ENCODE measurements at regions not wholly inside any gene's neighbourhood (a gene's known extent, or its start where the extent isn't known, plus 50 kb on each side); places are given as distances from the start of the nearest gene placed in this dataset.
"Not testable (repeated sequence)": the region's sequence is repeated elsewhere in the genome, so short reads cannot be mapped to it uniquely, and the experiment has no call there.

DNA sequence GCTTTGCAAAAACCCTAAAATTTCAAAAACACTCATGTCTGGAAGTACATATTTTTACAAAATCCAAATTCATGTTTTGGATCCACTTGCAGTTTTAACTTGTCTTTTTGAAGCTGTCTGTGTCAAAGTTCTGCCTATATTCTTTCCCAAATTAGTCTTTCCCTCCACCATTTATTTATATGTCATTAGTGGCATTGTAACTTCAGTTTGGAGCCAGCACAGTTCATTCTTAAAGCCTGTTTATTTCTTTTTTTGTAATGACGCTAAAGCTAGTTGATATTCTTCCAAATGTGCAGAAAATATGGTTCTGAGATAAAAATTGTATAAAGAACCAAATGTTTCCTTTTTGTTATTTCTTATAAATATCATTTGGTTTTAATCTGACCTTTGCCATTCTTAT is 2039.3 kb downstream of the OLFM4 start:
- DNase-seq, result no peak

DNA sequence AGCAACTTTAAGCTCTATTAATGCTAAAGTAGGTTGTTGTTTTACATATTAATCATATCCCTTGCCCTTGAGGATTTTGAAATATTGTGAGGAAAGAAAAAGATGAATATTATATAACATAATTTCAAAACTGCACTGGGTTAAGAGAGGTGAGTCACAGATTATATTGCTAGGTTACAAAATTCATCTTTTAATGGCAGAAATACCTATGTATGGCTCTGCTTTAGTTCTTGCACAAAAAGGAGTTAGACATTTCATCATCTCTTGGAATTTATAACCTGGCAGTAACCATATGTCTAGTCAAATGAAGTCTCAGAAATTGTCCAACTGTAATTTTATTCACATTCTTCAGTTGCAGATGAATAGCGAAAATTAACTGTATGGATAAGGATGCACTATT is 2041.1 kb downstream of the OLFM4 start:
- no peak for DNase-seq

DNA sequence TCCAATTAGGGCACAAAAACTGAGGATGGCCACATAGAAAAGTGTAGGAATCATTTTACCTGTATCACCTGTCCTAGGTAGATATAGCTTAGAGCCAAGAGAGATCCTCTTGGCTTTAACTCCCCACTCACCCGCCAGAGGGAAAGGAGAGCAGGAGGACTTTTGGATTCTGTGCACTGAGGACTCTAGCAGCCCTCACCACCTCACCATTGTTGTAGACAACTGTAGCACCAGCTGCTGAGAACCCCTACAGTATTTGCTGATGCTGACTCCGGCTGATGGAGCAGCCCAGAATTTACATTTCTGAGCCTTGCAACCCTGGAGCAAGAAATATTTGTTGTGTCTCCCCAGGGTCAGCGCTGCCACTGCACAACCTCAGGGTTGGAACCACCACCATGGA is 2044.4 kb downstream of the OLFM4 start:
- no peak for DNase-seq

DNA sequence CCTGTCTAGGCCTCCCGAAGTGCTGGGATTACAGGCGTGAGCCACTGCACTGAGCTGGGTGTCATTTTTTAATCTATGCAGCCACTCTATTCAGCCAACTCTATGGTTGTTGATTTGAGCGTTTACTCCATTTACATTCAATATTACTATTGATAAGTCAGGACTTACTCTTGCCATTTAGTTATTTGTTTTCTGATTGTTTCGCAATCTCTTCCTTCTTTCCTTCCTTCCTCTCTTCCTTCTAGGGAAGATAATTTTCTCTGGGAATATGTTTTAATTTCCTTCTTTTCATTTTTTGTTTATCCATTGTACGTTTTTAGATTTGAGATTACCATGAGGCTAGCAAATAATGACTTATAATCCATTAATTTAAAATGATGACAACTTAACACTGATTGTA is 2056.0 kb downstream of the OLFM4 start:
- DNase-seq, result no peak

DNA sequence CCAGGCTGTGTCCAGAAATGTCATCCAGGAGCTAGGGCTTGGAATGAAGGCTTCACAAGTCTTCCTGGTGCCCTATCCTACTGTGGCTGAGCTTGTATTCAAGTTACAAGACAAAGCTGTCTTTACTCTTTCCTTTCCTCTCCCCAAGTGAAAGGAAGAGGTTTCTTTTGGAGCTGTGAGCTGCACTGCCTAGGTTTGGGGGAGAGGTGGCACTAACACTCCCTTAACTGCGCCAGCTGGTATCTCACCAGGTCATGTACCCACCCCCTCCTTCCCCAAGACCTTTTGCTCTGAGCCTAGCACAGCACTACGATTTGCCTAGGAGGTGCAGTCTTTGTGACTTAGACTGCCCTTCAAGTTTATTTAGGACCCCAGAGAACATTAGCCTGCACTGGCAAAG is 2053.6 kb upstream of the PRR20A start:
- DNase-seq, result no peak

DNA sequence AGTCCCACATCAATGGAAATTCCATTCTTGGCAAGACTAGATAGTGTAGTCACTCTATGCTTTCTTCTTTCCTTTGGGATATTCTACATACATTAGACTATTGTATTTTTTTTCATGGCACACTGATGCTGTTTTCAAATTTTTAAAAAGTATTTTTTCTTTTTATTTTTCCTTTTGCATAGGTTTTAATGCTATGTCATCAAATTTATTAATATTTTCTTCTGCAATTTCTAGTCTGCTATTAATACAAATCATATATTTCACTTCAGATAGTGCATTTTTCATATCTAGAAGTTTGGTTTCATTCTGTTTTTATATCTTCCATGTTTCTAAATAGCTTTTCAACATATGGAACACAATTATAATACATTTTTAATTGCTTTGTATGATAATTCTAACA is 2050.1 kb upstream of the PRR20A start:
- DNase-seq, result no peak

DNA sequence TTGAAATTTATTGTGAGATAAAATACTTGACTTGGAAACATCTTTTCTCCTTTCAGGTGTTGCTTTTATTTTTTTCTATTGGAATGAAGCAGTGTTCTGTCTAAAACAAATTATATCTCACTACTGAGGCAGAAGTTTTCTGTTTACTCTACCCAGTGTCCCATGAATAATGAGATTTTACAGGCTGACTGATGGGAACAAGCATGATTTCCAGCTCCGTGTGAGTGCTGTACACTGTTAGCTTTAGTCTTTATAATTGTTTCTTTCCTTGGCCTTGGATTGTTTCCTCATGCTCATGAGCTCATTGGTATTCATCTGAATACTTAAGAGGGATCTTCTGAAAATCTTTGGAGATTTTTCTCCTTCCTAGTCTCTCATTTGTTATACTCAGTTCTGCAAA is 2049.5 kb upstream of the PRR20A start:
- peak; percentile 84 for DNase-seq

DNA sequence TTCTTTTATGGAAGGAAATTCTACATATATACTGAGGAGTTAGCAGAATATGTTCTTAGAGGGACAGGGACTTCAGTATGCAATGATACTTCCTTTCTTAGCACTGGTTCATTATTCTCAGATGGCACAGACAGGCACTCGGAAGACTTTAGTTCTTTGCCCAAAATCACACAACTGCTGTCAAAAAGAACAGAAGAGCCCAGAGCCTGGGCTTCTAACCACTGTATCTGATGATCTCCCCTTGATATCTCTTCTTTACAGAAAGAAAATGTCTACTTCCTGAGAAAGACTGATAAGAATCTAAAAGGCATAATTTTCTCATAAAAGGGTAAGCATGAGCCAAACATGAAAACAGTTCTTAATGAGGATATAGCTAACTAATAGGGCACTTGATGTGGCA is 2034.2 kb upstream of the PRR20A start:
- DNase-seq, result no peak

DNA sequence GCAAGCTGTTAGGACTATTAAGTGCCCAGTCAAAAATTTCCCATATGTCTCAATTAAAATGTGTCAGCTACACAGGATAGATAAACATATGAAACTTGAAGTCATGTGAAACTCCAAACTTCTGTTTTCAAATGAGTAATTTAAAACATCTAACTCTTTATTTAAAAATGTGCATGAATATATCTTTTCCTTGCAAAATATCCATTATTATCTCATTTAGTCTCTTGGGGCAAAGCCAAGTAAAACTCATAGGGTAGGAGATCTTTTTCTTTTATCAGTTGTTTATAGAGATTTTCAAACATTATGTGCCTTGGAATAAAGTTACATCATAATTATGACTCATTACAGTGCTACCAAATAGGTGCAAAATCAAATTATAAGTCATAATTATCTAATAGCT is 2020.1 kb upstream of the PRR20A start:
- DNase-seq, result peak; percentile 12

DNA sequence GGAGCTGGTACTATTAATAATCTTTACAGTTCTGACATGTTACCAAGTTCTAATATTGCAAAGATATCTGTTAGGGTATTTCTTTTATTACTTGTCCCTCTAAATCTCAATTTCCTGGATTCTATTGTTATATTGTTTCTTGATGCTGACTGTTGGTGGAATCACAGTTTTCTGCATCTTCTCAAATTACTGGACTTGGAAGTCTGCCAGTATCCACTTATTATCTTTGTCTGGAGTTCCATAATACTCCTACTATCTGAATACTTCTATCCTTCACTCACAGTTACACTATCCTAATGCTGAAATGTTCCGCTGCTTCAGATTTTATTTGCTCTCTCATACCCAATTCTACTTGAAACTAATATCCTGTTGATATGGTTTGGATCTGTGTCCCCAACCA is 1985.7 kb upstream of the PRR20A start:
- DNase-seq, result peak; percentile 75

DNA sequence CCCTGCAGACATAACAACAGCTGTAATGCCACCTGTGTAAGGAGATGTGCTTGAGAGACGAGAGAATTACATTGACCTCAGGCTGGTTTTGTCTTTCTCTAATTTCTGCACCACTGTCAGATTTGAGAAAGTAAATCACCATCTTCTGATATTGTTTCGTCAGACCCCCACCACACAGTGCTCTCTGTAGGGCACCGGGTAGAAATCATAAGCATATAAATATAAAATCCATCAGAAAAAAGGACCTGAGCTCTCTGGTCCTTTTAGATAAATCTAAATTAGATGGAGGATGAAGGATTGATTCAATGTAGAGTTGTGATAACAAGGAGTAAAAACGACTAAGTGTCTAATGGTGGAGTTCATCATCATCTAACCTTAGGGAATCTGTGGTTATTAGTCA is 1981.0 kb upstream of the PRR20A start:
- DNase-seq, result peak; percentile 60

DNA sequence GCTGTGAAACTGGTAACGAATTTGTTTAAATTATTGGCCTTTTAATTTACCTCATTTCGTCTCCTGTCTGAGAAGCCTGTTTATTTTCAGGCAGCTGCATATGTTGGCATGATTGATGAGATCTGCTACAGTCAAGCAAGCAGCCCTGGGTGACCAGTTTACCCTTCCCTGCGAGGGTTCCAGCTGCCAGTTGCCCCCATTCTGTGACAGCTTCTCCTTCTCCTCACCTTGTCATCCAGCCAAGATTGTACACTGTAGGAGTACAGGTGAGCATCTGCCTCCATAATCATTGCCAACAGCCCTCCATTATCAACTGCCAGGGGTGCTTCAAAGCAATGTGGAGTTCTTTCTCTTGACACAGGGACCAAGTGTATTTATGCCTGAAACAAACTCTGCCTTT is 1979.9 kb upstream of the PRR20A start:
- DNase-seq, result peak; percentile 99

DNA sequence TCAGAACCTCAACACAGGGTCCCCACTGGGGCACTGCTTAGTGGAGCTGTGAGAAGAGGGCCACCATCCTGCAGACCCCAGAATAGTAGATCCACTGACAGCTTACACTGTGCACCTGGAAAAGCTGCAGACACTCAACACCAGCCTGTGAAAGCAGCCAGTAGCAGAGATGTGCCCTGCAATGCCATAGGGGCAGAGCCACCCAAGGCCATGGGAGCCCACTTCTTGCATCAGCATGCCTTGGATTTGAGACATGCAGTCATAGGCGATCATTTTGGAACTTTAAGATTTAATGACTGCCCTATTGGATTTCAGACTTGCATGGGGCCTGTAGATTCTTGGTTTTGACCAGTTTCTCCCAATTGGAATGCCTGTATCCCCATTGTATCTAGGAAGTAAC is 1962.1 kb upstream of the PRR20A start:
- not testable (repeated sequence) for DNase-seq

DNA sequence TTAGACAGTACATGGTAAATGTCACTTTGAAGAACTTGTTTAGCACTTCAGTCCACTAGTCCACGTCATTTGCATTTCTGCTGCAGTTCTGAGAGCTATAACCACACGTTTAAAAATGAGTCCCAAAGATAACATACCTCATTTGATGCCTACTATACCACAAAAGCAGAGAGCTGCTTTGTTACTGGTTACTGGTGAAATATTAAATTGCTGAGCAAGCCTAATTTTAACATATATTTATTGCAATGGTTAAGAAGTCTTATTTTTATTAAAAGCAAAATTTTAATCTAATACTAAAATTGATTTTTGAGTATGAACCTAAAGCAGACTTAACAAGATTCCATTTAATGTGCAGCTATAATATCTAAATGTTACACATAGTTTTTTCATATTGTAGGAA is 1949.7 kb upstream of the PRR20A start:
- no peak for DNase-seq

DNA sequence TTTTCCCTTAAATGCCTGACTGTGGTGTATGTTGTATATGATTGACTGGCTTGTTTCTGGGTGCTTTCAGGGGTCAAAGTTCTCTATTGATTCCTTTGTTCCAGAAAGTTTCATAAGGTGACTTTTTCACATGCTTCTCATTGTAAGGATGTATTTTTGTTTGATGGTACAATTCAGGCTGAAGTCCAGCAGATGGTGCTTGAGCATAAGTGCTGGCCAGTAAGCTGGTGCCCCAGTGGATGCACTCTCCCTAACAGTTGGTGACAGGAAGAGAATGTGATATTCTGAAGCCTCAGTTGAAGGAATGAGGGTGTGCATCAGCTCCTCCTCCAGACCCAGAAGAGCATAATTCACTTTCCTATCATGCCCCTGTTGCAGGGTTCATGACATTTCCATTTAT is 1941.6 kb upstream of the PRR20A start:
- peak; percentile 29 for DNase-seq

DNA sequence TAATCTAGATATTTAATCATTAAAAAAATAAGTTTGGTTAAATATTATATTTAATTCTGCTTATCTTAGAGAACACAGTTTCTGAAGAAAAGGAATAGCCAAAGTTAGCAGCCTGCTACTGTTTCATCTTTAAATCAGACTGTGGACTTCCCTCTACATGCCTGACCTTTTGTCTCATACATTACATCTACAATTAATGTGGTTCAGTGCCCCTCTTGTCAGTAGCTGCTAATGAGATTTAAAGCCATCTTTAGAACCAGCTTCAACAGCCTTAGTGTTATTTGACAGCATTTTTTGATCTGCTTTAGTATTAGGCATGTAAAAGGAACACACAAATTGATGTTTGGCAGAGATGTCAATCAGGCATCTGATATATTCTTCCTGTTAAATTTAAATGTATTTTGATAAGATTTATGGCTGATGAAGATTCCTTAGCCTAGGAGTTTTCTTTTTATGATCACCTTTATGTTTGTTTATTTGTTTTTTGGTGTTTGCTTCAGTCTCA is 1925.8 kb upstream of the PRR20A start:
- DNase-seq, result peak; percentile 19

DNA sequence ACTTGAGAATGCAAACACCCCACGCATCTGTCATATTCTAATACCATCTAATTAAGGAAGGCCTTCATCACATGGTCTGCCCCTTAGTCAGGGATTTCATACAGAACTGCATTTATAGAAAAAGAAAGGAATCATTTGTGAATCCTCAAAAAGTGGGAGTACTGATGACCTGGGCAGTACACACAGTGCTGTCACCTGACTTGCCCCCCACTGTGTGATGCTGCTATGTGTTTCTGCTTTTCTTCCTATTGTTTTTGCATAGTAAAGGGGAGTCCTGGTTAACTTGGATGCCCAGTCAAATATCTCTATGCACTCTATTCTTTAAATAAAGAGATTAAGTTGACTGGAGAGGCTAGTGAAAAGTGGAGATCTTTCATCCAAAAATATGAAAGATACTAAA is 1921.2 kb upstream of the PRR20A start:
- no peak for DNase-seq

DNA sequence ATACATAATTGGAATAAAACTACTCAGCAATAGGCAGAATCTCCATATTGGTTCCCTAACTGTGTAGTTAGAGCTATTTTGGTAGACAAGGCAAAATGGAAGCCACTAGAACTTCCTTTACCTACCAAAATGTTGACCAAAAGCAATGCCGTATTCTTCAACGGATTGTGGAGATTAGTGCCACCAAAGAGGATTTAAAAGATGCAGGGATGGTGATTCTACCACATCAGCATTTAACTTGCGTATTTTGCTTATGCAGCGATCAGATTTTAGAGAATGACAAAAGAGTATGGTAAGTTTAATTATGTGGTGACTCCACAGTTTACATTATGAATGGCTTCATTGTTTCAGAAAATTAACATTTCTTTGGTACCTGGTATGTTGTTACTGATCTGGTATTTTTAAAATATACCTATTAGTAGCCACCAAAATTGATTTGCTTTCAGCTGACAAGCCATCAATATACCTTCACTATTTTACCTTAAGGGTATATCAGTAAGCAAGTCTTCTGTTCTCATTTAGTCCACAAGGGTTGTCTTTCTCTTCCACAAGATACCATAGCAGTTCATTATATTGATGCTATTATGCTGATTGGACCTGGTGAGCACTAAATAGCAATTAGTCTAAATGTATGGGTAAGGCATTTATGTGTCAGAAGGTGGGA is 1910.7 kb upstream of the PRR20A start:
- no peak for DNase-seq

DNA sequence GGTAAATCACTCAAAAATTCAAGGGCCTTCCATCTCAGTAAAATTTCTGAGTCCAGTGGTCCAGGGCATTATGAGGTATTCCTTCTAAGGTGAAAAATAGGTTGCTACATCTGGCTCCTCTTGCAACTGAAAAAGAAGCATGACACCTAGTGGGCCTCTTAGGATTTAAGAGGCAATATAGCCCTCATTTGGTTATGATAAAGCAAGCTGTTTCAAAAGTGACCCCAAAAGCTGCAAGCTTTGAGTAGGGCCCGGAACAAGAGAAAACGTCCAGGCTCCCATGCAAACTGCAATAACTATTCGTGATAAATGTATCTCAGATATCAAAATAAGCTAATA is 1910.2 kb upstream of the PRR20A start:
- no peak for DNase-seq

DNA sequence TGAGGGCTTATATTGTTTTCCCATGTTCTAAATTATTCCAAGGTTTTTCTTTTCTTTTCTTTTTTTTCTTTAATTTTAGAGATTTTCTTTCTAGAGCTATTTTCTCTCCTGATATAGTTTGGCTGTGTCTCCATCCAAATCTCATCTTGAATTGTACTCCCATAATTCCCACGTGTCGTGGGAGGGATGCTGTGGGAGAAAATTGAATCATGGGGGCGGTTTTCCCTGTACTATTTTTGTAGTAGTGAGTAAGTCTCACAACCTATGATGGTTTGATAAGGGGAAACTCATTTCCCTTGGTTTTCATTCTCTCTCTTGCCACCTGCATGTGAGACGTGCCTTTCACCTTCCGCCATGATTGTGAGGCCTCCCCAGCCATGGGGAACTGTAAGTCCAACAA is 1906.4 kb upstream of the PRR20A start:
- DNase-seq, result no peak

DNA sequence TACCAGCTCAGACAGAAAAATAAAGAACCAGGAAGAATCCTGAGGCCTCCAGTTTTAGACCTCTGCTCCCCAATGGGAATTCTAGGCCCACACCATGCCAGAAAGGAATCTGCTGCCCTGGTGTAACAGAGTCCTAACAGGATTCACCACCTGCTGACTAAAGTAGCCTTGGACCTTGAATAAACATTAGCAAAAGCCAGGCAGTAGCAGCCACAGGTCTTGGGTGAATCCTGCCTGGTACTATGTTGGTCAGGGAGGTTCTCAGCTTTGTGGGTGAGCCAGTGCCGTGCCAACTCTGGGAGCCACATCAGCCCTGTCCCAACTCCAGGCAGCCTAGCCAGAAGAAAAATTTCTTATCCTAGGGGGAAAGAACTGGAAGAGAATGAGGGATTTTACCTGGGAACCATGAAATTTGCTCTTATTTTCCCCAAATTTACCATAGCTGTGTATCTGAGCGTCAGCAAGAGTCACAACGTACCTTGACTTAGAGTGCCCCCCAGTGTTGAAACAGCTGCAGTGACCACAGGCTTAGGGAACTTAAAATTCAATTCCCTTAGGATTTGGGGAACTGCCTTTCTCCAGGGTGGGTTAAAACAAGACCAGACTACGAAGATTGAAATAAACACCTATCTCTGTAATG is 1895.6 kb upstream of the PRR20A start:
- DNase-seq, result no peak

DNA sequence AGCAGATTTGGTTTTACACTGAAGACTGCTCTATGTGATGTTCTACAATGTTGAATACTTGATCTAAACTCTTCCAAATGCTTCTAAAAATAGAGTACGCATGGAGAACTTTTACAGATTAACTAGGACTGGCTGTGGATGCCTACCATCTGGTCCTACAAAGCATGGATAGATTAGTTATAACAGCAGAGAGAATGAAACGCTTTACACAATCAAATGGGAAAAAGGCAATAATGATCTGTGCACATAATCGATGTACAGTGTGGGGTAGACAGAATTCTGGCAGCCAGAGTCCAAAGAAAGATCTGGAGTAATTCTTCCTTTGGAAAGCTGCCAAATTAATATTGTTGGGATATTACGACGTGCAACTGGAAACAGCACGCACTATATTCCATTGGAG is 1885.5 kb upstream of the PRR20A start:
- DNase-seq, result no peak

DNA sequence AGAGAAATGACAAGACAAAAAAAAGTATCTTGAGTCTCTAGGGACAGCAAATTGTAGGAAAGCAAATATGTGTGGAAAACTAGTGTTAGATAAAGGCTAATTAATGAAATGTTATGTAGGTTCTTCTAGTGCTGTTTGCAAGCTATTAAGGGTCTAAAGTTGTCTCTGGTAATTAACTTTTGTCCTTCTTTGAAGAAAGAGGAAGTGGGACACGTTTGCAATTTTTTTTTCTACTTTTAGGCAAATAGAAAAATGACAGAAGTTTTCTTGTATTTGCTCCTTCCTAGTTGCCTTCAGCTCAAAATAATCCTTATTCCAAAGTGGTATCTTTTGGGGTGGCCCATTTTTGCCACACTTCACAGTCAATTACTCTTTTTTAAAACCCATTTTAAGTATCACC is 1877.7 kb upstream of the PRR20A start:
- no peak for DNase-seq

DNA sequence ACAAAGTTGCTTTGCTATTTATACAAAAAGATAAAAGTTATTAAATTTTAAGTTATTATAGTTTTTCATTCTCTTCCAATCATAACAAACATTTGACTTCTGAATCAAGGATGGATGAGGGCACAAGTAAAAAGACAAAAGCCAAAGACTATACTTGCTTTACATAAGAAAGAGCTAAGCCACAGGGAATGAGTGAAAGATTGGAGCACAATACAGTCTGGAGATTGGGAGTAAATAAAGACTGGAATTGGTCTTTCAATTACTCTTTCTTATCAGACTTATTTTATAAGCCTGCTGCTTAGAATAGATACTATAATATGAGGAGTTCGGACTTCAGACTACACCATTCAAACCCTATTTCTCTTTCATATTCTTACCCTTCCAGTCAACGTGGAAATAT is 1874.1 kb upstream of the PRR20A start:
- no peak for DNase-seq

DNA sequence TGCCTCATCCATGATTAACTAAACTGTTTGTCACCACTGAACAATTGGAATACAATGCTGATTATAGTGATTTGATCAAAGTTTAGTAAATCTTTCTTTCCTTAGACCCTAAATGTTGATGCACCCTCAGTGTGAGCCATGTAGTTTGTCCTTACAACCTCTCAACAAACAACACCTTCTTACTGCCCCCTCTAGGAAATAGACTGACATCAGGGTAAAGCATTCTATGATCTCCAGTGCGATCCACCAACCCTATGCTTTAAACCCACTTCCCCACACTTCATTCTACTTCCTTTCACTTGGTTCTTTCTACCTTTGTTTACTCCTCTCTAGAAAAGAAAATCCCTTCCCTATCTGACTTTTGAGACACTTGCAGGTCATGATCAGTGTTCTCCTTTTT is 1842.5 kb upstream of the PRR20A start:
- DNase-seq, result no peak
